HG03108 (cell line): ENCODE measurements at regions not wholly inside any gene's neighbourhood (a gene's known extent, or its start where the extent isn't known, plus 50 kb on each side); places are given as distances from the start of the nearest gene placed in this dataset.

ENCODE experiments used
- ATAC-seq: cut with Tn5 transposase; IDR thresholded peaks from one replicate; pipeline ENCODE4 v1.9.1; 2021; ENCODE audit warnings: moderate library complexity; ENCODE audit not compliant: unreplicated experiment

DNA sequence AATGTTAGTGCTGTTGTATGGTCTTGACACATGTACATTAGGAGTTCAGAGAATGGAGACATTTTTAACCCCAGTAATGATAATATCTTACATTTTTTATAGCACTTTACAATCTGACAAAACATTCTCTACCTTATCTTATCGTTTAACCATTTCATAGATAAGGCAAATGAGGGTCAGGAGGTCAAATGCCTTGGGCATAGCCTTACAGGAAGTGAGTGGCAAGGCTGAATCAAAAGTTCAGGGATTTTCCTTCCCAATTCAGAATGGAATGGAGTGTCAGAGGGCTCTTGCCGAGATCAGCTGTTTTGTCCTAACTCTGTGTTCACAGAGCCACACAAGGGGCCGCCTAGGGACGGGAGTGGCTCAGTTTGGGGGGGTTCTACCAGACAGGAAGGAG lies 57.6 kb upstream of the AK4 start:
- ATAC-seq = no peak

DNA sequence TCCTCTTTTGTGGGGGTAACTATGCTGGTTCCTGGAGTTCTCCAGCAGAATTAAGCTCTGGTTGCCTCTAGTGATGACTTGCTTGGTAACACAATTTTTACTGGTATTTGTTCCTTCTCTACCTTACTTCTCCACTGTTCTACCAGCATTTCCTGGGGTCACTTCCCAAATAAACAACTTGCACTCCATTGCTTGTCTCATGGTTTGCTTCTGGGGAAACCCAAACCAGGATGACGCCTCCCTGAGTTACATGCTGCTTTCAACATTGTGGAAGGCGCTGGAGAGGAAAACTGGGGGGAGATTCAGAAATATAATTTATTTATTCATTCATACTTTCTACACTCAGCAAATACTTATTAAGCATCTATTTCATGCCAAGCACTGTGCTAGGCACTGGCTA lies 55.3 kb upstream of the AK4 start:
- no peak for ATAC-seq

GRCh38 chr1:65097076-65097475 lies 50.9 kb upstream of the AK4 start:
- no peak for ATAC-seq
